ENCODE measurements at regions not wholly inside any gene's neighbourhood (a gene's known extent, or its start where the extent isn't known, plus 50 kb on each side); places are given as distances from the start of the nearest gene placed in this dataset.

DNA sequence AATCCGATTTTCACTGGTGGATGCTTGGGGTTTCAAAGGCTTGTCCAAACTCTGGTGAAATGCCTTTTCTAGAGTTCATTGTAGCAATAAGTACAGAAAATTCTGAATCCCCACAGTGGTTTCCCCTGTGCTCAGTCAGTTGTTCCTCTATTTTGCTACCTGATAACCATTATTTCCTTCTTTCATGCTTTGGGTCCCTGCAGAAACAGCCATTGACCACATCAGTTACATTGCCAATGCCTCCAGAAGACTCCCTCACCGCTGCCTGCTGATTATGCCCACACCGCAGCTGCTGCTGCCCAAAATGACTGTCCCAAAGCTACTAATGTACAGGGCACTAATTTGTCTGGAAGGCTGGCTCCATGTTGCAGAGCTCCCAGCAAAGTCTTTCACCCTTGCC is 517.3 kb downstream of the KLF12 start:
- Histone ChIP-seq H3K36me3 (ENCODE audit: insufficient read depth, low read length) (no peaks in the 10 kb centered on the region), H3K9ac (ENCODE audit: low read depth, low read length) (no peak overlapping the region), H3K4me3 (ENCODE audit: low read length) (no peak overlapping the region), H3K27me3 (ENCODE audit: insufficient read depth, low read length) (no peaks in the 10 kb centered on the region), H3K27ac (ENCODE audit: low read depth, low read length) (no peak overlapping the region), H3K9me3 (ENCODE audit: insufficient read depth, low read depth, low read length) (no peaks in the 10 kb centered on the region), H3K4me1 (ENCODE audit: insufficient read depth, low read length) (peaks cover 13% of the 10 kb centered on the region; the same call in 1 of the 2 replicates)
- WGBS: 96% methylated on average over 3 of the region's 3 CpGs

DNA sequence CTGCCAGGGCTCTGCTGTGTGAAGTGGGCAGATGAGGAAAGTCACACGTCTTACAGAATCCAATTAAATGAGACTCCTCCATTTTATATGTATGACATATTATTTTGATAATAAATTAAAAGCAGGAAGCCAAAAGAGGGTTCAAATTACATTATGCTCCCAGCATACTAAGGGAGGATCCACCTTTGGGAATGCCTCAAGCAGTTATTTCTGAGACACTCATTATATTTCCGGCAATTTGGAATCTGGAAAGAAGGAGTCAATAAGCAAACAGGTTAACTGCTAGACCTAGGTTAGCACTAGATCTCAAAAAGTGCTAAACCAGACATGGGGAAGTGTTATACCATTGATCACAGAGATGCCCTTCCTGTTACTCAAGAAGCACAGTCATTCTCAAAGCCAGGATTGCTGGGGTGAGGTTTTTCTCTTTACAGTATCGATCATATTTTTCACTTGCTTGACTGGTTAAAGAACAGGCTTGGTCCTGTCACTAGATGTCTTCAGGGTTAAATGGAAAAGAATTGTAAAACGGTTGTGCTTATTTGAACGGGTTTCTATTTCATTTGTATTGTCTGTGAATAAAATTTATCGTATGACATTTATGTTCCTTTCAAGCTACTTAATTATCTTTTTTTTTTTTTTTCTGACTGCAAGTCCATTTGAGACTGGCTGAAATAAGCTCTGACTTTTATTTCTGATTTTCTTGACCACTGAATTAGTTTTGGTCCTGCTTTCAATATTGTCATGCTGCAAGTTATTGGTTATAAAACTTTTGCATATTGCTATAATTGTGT is 523.2 kb downstream of the KLF12 start:
- peaks cover 3% of the 10 kb centered on the region; the same call in 1 of the 2 replicates for H3K4me1 ChIP-seq (ENCODE audit: insufficient read depth, low read length)
- no peaks in the 10 kb centered on the region for H3K9me3 ChIP-seq (ENCODE audit: insufficient read depth, low read depth, low read length)
- H3K27me3 ChIP-seq (ENCODE audit: insufficient read depth, low read length): no peaks in the 10 kb centered on the region
- 98% methylated on average over 5 of the region's 6 CpGs for WGBS
- H3K4me3 ChIP-seq (ENCODE audit: low read length): no peak overlapping the region
- H3K27ac ChIP-seq (ENCODE audit: low read depth, low read length): no peak overlapping the region
- no peak overlapping the region for H3K9ac ChIP-seq (ENCODE audit: low read depth, low read length)
- H3K36me3 ChIP-seq (ENCODE audit: insufficient read depth, low read length): no peaks in the 10 kb centered on the region

DNA sequence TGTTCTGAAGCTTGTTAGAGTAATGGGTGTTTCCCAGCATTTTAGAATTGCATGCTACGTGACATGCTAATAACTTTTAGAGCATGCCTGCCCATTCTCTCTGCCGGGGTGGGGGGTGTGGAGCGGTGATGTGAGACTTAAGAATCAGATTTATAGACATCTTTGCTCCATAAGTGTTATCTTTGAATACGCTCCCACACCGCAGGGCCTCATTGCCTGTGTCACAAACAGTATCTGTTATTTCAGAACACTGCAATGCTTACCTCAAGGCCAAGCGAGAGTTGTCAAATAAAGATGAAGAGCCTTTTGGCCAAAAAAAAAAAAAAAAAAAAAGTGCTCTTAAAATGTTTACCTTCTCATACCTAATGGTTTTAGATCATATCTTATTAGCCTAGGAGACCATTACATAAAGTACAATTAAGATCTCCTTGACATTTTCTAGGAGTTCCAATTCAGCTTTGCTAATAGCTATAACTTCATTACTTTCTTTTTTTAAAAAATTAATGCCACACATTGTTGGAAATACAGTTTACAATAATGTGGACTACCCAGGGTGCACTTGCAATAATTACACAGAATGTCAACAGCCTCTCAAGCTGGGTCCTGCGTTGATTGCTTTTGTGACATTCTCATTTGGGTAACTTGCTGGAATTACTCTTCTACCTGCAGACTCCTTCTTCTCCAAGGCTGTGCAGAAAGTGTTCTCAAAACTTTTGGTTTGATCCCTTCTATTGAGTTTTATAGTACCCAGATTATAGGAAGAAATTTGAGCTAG is 525.3 kb downstream of the KLF12 start:
- no peaks in the 10 kb centered on the region for H3K36me3 ChIP-seq (ENCODE audit: insufficient read depth, low read length)
- WGBS: 92% methylated on average over 7 of the region's 7 CpGs
- H3K27me3 ChIP-seq (ENCODE audit: insufficient read depth, low read length): no peaks in the 10 kb centered on the region
- no peak overlapping the region for H3K27ac ChIP-seq (ENCODE audit: low read depth, low read length)
- peaks cover 3% of the 10 kb centered on the region; the same call in 1 of the 2 replicates for H3K4me1 ChIP-seq (ENCODE audit: insufficient read depth, low read length)
- H3K9me3 ChIP-seq (ENCODE audit: insufficient read depth, low read depth, low read length): 0 out of 2 replicates have a peak, but pooled peaks cover 4% of the 10 kb centered on the region
- no peak overlapping the region for H3K9ac ChIP-seq (ENCODE audit: low read depth, low read length)
- no peak overlapping the region for H3K4me3 ChIP-seq (ENCODE audit: low read length)

DNA sequence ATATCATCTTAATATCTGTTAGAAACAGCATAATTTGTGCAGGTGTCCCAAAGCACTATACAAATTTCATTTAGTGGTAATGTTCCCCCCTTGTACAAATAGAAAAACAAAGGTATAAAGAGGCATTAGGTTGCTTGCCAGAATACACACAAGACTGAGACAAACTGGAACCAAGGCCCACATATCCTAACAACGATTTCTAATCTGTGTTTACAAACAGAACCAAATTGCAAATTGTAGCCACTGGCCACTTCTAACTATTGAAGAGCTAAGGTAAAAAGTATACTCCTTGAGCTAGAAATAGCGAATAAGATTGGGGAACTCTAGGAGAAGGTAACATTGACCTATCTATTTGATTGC is 526.1 kb downstream of the KLF12 start:
- no peak overlapping the region for H3K27ac ChIP-seq (ENCODE audit: low read depth, low read length)
- WGBS: 89% methylated on average over 2 of the region's 2 CpGs

DNA sequence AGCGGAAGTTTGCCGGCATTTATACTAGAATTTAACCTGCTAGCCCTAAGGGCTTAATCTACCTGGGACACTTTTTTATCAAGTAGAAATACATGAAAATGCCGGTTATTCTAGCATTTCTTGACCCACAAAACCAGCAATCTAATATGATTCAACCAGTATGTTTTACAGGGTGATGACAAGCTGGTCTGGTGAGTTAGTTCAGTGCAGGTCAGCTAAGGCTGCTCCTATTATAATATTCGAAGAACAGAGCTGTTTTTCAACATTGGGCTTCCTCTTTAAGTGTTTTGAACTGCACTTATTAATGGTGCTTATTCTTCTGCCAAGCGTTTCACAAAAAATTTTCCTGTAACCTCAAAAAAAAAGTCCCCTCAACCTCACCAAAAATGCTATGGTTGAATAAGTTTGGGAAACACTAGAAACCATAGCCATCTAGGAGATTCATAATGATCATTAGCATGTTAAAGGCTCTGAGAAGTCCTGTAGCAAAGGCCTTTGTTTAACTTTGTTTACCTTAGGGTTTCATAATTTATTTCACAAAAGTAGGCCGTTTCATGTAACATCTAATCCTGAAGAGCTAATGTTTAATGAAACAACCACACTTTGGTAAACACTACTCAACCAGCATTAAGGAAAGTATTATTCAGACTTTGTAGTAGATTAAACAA is 526.6 kb downstream of the KLF12 start:
- Histone ChIP-seq H3K36me3 (ENCODE audit: insufficient read depth, low read length) (no peaks in the 10 kb centered on the region), H3K27ac (ENCODE audit: low read depth, low read length) (no peak overlapping the region), H3K9me3 (ENCODE audit: insufficient read depth, low read depth, low read length) (0 out of 2 replicates have a peak, but pooled peaks cover 4% of the 10 kb centered on the region), H3K27me3 (ENCODE audit: insufficient read depth, low read length) (no peaks in the 10 kb centered on the region), H3K4me1 (ENCODE audit: insufficient read depth, low read length) (peaks cover 3% of the 10 kb centered on the region; the same call in 1 of the 2 replicates), H3K9ac (ENCODE audit: low read depth, low read length) (no peak overlapping the region), H3K4me3 (ENCODE audit: low read length) (no peak overlapping the region)
- WGBS: 94% methylated on average over 4 of the region's 6 CpGs

More for the DNA sequence above, 526.1 kb downstream of the KLF12 start:
- 0 out of 2 replicates have a peak, but pooled peaks cover 4% of the 10 kb centered on the region for H3K9me3 ChIP-seq (ENCODE audit: insufficient read depth, low read depth, low read length)
- H3K4me3 ChIP-seq (ENCODE audit: low read length): no peak overlapping the region
- no peaks in the 10 kb centered on the region for H3K27me3 ChIP-seq (ENCODE audit: insufficient read depth, low read length)
- H3K9ac ChIP-seq (ENCODE audit: low read depth, low read length): no peak overlapping the region
- peaks cover 3% of the 10 kb centered on the region; the same call in 1 of the 2 replicates for H3K4me1 ChIP-seq (ENCODE audit: insufficient read depth, low read length)
- no peaks in the 10 kb centered on the region for H3K36me3 ChIP-seq (ENCODE audit: insufficient read depth, low read length)

DNA sequence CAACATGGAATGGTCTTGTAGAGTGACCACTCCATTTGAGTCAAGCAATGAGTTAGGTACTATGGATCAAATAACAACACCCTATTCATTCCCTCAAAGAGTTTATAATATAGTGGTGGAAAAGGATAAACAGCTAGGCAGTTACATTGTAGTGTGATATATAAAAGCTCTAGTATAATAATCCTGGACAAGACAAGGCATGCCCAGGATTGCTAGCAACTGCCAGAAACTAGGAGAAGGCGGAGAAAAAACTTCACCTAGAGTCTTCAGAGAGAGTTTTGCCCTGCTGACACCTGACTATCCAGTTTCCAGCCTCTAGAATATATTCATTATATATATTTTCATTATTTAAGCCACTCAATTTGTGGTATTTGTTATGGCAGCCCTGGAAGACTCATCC is 530.6 kb downstream of the KLF12 start:
- no peak overlapping the region for H3K4me3 ChIP-seq (ENCODE audit: low read length)
- peaks cover 3% of the 10 kb centered on the region; the same call in 1 of the 2 replicates for H3K4me1 ChIP-seq (ENCODE audit: insufficient read depth, low read length)
- H3K36me3 ChIP-seq (ENCODE audit: insufficient read depth, low read length): no peaks in the 10 kb centered on the region
- WGBS: 88% methylated on average over 1 of the region's 1 CpG
- H3K27ac ChIP-seq (ENCODE audit: low read depth, low read length): no peak overlapping the region
- 0 out of 2 replicates have a peak, but pooled peaks cover 4% of the 10 kb centered on the region for H3K9me3 ChIP-seq (ENCODE audit: insufficient read depth, low read depth, low read length)
- no peaks in the 10 kb centered on the region for H3K27me3 ChIP-seq (ENCODE audit: insufficient read depth, low read length)
- no peak overlapping the region for H3K9ac ChIP-seq (ENCODE audit: low read depth, low read length)

DNA sequence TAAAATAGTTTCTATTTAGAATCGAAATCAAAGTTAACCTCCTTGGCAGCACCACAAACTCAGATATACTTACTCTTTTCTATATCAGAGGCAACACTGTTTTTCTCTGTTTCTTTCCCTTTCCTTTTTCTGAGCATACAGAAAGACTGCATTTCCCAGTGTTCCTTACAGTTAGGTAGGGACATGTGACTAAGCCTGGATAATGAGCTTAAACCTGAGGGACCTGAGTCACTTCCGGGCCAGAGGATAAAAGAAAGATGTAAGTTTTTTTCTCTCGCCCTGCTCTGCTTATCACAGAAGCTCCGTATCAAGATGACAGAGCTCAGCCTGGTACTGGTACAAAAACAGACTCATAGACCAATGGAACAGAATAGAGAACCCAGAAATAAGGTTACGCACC is 531.9 kb downstream of the KLF12 start:
- no peaks in the 10 kb centered on the region for H3K27me3 ChIP-seq (ENCODE audit: insufficient read depth, low read length)
- WGBS: 86% methylated on average over 5 of the region's 5 CpGs
- 0 out of 2 replicates have a peak, but pooled peaks cover 4% of the 10 kb centered on the region for H3K9me3 ChIP-seq (ENCODE audit: insufficient read depth, low read depth, low read length)

DNA sequence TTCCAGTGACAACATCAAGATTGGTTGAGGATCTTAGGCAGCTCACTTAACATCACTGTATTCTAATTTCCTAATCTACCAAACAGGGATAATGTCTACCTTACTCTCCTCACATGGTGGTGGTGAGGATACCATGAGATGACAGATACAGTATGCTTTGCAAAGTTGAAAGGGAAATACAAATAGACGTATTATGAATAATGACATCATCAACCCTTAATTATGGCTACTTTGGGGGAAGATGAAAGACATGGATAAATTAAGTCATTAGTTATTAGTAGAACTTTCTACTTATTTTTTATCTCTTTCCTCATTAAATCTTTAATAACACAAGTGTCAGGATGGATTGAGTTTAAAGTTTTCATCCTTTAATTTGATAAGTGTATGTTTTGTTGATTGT is 532.5 kb downstream of the KLF12 start:
- Histone ChIP-seq H3K9ac (ENCODE audit: low read depth, low read length) (no peak overlapping the region), H3K27ac (ENCODE audit: low read depth, low read length) (no peak overlapping the region), H3K27me3 (ENCODE audit: insufficient read depth, low read length) (no peaks in the 10 kb centered on the region), H3K9me3 (ENCODE audit: insufficient read depth, low read depth, low read length) (0 out of 2 replicates have a peak, but pooled peaks cover 4% of the 10 kb centered on the region), H3K4me1 (ENCODE audit: insufficient read depth, low read length) (no peaks in the 10 kb centered on the region), H3K4me3 (ENCODE audit: low read length) (no peak overlapping the region), H3K36me3 (ENCODE audit: insufficient read depth, low read length) (no peaks in the 10 kb centered on the region)
- WGBS: no CpG with 5 or more reads among the region's 1 CpG

More for the DNA sequence above, 531.9 kb downstream of the KLF12 start:
- no peak overlapping the region for H3K4me3 ChIP-seq (ENCODE audit: low read length)
- no peak overlapping the region for H3K27ac ChIP-seq (ENCODE audit: low read depth, low read length)
- H3K9ac ChIP-seq (ENCODE audit: low read depth, low read length): no peak overlapping the region
- peaks cover under 1% of the 10 kb centered on the region; the same call in 1 of the 2 replicates for H3K4me1 ChIP-seq (ENCODE audit: insufficient read depth, low read length)
- no peaks in the 10 kb centered on the region for H3K36me3 ChIP-seq (ENCODE audit: insufficient read depth, low read length)

DNA sequence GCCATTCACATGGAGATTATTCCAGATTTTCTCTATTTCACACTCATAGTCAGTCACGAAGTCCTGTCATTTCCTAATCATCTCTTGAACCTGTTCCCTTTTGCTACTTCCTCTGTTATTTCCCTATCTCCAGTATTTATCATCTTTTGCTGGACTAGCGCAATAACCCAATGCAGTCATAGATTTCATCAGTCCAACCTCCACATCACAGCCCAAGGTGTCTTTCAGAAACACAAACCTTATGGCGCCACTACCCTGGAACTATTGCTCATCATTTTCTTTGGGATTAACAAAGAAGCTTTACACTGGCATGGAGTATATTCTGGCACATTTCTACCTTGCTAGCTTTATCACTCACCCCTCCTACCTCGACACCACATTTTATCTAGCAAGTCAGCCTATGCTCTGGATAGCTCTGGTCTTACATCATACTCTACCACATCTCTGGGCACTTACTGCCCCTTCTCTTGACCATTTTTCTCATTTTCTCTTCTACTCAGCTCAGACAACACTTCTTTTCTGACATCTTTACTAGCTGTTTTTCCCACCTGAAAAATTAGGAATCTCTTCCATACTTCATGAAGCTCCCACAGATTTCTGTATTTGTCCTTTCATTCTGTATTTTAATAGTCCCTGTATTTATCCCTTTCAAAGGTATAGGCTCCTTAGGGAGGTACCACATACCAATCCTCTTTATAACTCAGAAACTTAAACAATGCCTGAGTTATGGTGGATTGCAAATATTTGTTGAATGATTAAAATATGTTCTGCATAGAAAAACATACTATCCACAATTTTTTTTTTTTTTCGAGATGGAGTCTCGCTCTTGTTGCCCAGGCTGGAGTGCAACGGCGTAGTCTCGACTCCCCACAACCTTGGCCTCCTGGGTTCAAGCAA is 534.7 kb downstream of the KLF12 start:
- Histone ChIP-seq H3K4me1 (ENCODE audit: insufficient read depth, low read length) (no peaks in the 10 kb centered on the region), H3K9me3 (ENCODE audit: insufficient read depth, low read depth, low read length) (0 out of 2 replicates have a peak, but pooled peaks cover 4% of the 10 kb centered on the region), H3K27ac (ENCODE audit: low read depth, low read length) (no peak overlapping the region), H3K27me3 (ENCODE audit: insufficient read depth, low read length) (no peaks in the 10 kb centered on the region), H3K36me3 (ENCODE audit: insufficient read depth, low read length) (no peaks in the 10 kb centered on the region), H3K4me3 (ENCODE audit: low read length) (no peak overlapping the region), H3K9ac (ENCODE audit: low read depth, low read length) (no peak overlapping the region)
- WGBS: 89% methylated on average over 9 of the region's 9 CpGs

DNA sequence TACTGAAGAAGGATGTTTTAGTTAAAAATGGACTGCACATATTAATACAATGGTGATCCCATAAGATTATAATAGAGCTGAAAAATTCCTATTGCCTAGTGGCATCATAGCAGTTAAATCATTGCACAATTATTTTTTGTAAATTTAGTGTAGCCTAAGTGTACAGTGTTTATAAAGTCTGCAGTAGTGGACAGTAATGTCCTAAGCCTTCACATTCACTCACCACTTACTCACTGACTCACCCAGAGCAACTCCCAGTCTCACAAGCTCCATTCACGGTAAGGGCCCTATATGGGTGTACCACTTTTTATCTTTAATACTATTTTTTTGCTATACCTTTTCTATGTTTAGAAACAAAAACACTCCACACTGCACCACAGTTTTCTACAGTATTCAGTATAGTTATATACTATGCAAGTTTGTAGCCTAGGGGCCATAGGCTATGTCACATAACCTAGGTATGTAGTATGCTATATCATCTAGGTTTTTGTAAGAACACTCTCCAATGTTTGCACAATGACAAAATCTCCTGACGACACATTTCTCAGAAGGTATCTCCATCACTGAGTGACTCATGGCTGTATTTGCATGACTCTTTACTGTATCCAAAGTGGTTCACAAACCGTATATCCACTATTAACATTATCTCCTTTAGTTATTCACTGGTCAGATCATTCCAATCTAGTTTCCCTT is 536.0 kb downstream of the KLF12 start:
- Histone ChIP-seq H3K27me3 (ENCODE audit: insufficient read depth, low read length) (no peaks in the 10 kb centered on the region), H3K4me1 (ENCODE audit: insufficient read depth, low read length) (no peaks in the 10 kb centered on the region), H3K4me3 (ENCODE audit: low read length) (no peak overlapping the region), H3K36me3 (ENCODE audit: insufficient read depth, low read length) (no peaks in the 10 kb centered on the region), H3K27ac (ENCODE audit: low read depth, low read length) (no peak overlapping the region), H3K9me3 (ENCODE audit: insufficient read depth, low read depth, low read length) (no peaks in the 10 kb centered on the region), H3K9ac (ENCODE audit: low read depth, low read length) (no peak overlapping the region)
- 78% methylated on average over 3 of the region's 3 CpGs for WGBS

Data from HUES64 (cell line).